IPS-18c (cell line): ENCODE measurements at regions not wholly inside any gene's neighbourhood (a gene's known extent, or its start where the extent isn't known, plus 50 kb on each side); places are given as distances from the start of the nearest gene placed in this dataset.

Experiments
- H3K4me3 ChIP-seq: 2 replicates; pipeline ENCODE4 v1.7.0; 2013; ENCODE audit warnings: low read depth, mild to moderate bottlenecking, low read length, moderate library complexity; ENCODE audit not compliant: insufficient read depth
- H3K9me3 ChIP-seq: one replicate; pipeline ENCODE4 v1.6.1; 2013; ENCODE audit warnings: mild to moderate bottlenecking, low read length, moderate library complexity; ENCODE audit not compliant: control insufficient read depth, insufficient read depth

DNA sequence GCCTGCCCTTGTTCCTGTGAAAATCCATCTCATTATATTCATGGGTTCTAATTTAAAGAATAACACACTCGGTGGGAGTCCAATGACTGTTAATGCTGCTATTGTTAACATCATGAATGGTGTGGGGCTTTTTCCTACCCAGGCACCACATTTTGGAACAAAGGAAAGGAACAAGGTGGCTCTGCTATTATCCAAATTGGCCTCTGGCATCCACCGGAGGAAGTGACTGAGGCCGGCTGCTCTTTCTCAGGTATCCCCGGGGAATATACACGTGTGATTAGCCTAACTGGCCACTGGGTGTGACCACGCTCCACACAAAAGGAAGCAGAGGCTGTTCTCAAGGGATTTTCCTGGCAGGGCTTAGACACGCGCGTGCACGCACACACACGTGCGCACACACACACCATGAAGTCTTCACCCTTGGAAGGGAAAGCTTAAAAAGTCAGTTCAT, 601.2 kb upstream of the ARID1B start:
- Histone ChIP-seq H3K4me3 (no peak overlapping the region), H3K9me3 (no peaks in the 10 kb centered on the region)

DNA sequence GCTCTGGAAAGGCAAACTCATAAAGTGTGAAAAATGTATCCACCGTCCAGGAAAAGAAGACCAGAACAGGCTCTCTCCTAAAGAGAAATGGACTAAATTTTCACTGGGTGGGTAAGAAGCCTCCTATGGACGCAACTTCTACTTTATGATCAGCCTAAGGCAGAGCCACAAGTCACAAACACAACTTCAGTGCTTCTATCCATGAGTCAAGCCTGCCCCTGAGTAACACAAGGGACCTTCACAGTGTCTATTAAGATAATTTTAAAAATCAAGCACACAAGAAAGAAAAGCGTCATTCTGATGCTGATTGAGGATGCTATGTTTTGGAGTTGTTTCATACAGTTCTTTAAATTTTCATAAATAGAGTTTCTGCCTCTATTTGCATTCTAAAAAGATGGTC, 601.7 kb upstream of the ARID1B start:
- Histone ChIP-seq H3K4me3 (no peak overlapping the region), H3K9me3 (no peaks in the 10 kb centered on the region)

DNA sequence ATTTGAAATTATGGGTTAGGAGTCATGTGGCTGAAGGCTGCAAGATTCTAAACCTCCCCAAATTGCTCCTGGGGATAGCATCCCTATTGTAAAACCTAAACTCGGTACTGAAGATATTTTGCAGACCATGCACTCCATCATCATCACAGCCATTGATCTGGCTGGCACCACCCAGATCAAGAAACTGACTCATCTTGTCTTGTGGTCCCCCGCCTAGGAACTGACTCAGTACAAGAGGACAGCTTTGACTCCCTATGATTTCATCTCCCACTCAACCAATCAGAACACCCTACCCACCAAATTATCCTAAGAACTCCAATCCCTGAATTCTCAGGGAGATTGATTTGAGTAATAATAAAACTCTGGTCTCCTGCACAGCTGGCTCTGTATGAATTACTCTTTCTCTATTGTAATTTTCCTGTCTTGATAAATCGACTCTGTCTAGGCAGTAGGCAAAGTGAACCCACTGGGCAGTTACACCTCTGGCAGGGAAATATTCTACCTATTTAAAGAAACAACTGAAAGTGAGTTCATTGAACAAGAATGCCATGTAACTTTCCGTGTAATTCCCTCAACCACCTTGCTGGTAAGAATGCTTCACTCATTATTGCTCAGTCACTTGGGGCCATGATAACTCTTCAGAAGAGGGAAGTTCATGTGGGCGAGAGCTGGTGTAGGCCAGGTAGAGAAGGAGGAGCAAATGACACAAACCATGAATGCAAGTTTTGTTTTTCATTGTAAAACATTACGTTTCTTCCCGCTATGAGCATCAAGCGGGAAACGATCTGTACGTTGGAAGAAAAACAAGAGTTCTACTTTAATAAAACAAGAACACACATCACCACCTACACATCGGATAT, 602.9 kb upstream of the ARID1B start:
- Histone ChIP-seq H3K9me3 (no peaks in the 10 kb centered on the region), H3K4me3 (no peak overlapping the region)

DNA sequence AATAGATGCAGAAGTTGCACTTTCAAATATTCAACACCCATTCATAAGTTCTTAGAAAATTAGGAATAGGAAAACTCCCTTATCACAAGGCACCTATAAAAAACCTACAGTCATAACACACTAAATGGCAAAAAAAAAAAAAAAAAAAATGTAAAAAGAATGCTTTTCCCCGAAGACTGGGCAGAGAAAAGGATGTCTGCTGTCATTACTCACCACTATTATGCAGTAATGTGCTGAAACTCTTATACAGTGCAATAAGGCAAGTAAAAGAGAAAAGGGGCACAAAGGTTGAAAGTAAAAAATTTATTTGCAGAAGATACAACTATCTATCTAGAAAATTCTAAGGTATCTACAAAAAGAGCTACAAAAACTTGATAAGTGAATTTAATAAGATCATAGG, 607.8 kb upstream of the ARID1B start:
- Histone ChIP-seq H3K9me3 (no peaks in the 10 kb centered on the region), H3K4me3 (no peak overlapping the region)

DNA sequence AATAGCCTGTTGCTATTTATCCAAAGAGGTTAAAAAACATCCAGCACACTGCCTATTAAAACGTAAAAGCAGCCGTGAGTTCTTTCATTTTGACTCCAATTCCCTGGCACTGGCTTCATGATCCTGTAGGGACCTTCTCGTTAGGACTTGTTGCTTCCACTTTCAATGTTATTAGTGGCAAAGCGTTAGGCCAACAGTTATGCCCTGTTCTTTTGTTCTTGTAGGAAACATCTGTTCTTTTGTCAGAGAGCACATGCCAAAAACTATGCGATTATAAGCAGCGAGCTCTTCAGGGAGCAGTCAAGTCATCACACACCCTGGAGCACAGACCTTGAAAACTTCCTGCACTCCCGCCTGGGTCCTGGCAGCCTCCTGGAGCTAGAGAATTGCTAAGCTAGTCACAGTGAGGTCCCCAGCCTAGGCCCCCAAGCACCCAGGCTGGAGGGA, 609.5 kb upstream of the ARID1B start:
- no peaks in the 10 kb centered on the region for H3K9me3 ChIP-seq
- H3K4me3 ChIP-seq, result no peak overlapping the region

DNA sequence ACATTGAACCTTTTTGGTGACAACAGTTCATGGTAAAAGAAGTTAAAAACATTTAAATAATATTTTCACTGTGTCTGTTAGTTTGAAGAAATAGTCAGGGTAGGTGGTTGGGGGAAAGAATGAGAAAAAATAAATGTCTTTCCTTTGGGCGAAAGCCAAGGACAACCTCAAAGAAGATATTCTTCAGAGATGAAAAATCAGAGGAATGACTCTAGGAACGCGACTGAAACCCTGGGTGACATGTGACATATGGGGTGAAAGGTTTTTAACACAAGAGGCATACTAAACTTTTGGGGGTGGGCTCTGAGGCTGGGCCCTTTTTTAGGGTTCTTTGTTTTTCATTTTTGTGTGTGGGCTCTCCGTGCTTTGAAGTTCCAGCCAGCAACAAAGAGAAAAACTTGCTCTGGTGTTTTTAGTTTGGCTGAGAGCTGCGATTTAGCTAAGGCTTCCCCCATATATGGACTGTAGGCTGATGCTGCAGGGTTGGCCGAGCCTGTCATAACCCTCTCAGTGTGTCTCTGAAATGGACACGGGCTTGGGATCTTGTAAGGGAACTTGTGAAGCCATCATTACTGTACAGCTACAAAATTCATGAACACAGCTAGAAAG, 610.1 kb upstream of the ARID1B start:
- H3K4me3 ChIP-seq, result no peak overlapping the region
- no peaks in the 10 kb centered on the region for H3K9me3 ChIP-seq

DNA sequence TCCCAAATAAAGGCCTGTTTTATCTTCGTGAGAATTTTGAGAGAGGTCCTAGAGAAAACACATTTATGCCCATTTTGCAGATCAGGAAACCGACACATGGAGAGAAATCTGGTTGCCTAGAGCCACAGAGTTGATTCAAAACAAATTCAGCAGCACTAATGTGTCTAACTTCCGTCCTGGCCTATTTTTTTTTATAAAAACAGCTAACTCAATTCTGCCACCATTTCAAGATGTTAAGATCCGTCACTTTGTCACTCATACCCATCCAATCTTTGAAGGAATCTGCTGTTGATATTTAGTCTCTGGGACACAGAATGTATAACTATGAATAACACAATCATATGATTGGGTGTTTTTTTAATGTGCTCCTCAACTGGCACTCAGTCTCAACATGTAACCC, 611.1 kb upstream of the ARID1B start:
- H3K4me3 ChIP-seq, result no peak overlapping the region

DNA sequence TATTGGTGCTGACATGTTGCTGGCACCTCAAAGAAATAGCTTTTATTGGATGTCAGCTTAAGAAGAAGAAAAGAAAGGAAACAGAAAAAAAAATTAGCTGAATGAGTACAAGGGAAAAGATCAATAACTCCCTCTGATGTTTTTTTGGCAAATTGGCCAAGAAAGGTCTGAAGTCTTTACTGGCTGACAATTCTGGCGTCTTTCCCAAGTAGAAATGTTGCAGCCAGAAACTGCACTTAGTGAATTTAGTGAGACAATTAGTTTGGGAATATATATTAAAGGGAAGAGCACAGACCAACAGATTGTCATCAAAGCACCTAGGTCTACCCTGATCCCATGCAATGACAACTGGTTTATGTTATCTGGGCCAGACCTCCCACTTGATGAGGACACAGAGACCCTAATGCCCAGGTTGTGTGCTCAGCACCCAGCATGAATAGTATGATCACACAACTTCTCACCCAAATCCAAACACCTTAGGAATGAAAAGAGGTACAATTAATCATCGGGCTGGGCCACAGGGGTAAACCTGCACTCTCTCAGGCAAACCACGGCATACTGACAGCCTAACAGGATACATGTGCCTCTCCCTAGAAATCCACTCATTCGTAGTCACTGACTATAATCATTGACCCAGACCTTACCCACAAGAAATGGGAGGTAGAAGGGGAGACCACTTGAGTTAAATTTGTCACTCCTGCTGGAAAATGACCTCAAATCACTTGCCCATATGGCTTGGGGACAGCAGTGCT, 612.3 kb upstream of the ARID1B start:
- Histone ChIP-seq H3K9me3 (no peaks in the 10 kb centered on the region), H3K4me3 (no peak overlapping the region)

More for the DNA sequence above, 611.1 kb upstream of the ARID1B start:
- H3K9me3 ChIP-seq, result no peaks in the 10 kb centered on the region

DNA sequence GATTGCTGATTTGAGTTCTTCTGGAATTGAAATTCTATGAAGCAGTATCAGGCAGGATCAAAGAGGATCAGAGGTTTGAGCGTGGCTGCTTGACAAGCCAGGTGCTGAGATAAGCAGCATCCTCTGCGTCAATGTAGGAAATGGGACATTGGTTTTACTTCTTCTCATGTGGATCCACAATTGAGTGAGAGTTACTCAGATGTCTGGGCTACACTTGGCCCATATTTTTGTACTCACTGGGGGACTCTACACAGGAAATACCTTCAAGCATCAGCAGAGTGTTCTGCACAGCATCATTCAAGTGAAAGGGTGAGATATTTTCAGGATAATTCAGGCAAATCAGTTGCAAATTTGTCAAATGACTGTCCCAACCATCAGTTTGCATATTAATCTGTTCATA, 613.9 kb upstream of the ARID1B start:
- Histone ChIP-seq H3K4me3 (no peak overlapping the region), H3K9me3 (no peaks in the 10 kb centered on the region)

DNA sequence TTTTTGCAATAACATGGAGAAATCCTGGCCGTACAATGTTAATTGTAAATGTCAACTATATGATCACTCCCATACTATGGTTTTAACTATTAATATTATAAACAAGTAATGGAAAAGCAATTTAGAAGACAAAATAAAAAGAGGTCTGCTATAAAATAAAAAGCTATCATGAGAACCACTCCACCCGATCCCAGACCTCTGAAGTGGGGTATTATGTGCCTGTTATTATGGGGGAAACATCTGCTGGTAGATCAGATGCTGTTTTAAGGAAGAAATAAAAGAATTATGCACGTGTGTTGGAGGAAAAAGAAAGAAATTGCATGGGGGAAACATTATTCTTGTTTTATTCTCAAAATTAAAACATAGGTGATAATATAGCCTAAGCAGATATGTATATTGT, 615.7 kb upstream of the ARID1B start:
- Histone ChIP-seq H3K9me3 (no peaks in the 10 kb centered on the region), H3K4me3 (no peak overlapping the region)

DNA sequence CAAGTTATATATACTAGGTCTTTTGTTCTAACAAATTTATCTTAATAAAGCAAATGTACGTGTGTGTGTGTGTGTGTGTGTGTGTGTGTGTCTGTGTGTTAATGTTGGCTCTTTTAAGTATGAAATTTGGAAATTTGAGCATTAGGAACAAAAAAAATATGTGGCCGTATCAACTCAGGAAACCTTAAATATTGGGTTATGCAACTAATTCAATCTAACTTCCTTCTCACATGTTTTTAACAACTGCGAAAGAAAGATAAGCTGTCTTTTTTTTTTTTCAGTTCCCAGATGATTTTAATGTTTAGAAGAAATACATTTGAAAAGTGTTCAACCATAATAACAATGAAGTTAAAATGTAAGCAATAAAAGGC, 616.4 kb upstream of the ARID1B start:
- Histone ChIP-seq H3K9me3 (no peaks in the 10 kb centered on the region), H3K4me3 (no peak overlapping the region)

DNA sequence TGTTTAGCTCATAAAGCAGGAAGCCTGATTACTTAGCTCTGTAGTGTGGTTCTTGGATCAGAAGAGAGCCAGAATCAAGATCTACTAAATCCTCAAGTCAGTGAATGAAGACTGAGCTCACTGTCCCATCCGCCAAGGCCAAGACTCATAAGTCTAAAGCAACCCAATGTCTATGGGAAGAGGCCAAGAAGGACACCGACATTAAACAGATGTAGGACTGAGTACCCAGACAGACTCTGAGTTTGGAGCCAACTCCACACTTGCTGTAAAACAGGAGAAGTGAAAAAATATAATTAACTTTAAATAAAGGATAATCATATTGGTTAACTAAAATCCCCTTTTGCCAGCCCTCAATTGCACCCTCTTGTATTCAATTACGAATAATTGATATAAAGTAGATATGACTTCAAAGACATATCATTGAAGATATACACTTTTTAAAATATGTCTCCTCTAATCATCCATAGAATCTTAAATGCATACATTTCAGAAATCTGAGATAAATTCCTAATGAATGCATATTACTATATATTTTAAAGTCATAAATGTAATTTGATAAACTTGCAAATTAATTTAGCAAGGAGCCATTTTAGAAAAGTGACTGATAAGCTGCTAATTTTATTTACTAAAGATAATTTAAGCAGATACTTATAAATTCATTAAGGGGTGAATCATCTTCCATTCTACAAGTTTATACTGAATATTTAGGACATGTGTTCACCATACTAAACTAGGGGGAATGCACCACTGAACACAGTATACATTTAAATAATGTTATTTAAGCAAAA, 617.0 kb upstream of the ARID1B start:
- H3K4me3 ChIP-seq, result no peak overlapping the region

DNA sequence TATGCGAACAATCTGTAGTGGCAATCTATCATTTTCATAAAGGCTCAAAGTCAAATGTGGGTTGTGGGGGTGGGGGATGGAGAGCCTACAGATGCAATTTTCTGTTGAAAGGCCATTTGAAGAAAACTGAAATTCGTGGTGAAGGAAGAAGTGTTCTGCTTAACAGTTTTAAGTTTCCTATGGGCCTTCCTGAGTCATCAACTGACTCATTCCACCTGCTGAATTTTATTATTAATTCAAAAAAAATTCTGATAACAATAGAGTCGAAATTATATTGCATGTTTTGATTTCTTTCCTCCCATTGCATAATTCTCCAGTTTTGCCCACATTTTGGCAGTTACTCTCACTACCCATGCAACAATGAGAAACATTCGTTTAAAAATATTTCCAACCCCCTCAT, 622.3 kb upstream of the ARID1B start:
- no peaks in the 10 kb centered on the region for H3K9me3 ChIP-seq
- H3K4me3 ChIP-seq, result no peak overlapping the region

More for the DNA sequence above, 617.0 kb upstream of the ARID1B start:
- no peaks in the 10 kb centered on the region for H3K9me3 ChIP-seq

DNA sequence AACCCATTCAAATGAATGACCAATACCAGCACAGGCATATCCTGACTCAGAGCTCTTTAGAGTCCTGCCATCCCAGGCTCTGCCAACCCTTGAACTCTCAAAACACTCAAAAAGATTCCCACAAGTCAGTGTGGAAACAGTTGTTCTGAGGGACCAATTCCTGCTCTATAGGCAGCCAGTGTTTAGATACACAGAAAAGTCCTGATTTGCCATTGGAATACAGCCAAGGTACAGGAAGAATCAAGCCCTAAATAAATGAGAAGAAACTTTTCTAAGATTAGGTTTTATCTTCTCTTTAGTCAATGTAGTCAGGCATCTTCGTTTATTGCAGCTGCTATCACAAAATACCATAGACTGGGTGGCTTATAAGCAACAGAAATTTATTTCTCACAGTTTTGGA, 626.8 kb upstream of the ARID1B start:
- H3K9me3 ChIP-seq, result no peaks in the 10 kb centered on the region
- no peak overlapping the region for H3K4me3 ChIP-seq

DNA sequence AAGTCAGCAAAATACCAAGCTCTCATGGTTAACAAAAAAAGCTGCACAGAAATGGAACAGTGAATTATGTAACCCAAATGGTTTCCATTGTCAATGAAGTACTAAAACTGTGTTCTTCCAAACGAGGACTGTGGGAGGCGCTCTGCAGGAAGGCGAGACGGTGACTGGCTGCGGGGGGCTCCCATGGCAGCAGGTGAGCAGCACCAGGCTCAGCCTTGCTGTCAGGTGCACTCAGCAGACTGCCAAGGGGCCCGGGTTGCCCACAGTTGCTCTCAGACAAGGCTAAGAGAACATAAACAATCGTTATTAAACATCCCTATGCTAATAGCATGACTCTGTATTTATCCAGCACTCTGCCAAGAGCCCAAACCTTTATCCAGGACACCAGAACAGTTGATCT, 630.3 kb upstream of the ARID1B start:
- Histone ChIP-seq H3K4me3 (no peak overlapping the region), H3K9me3 (no peaks in the 10 kb centered on the region)

DNA sequence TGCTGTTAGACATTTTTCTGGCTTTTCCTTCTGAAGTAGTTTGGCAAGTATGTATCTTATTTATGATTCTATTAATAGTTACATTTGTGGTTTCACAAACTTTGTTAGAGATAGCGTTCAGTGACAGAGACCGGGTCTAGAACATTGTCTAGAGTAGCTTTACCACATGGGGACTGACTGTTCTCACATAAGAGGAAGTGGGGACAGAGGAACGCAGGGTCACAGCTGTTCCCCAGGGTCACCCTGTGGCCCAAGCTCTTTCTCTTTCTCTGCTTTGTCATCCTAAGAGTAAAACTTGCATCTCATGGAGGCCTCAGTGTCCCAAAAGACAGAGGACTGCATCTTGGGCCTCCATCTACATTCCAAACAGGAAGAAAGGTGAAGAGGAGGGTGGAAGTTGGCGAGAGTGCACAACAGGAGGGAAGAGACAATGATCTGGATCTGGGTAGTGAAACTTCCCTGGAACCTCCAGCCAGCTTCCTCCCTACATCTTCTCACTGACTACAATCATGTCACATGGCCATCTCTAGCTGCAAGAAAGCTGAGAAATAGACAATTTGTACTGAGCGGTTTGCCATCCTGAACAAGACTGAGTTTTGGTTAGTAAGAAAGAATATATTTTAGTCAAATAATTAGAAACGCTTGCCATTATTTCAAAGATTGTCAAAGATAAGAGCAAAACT, 645.8 kb upstream of the ARID1B start:
- Histone ChIP-seq H3K4me3 (no peak overlapping the region), H3K9me3 (no peaks in the 10 kb centered on the region)

DNA sequence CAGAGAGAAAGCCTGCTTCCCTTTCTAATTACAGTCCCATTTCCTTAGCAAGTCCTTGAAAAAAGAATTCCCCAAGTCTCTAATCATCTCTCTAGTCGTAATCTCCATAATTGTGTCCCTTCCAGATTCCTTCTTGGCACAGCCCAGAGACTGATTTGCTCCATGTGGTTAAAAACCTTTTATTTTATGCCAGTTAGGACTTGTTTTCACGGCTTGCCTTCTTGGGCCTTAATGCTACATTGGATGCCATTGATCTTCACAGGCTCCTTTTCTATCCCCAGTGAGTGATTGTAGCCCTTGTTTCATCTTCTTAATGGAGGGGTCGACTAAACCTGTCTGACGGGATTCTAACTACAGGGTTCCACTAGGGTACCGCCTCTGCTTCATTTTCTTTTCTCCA, 650.6 kb upstream of the ARID1B start:
- Histone ChIP-seq H3K4me3 (no peak overlapping the region), H3K9me3 (no peaks in the 10 kb centered on the region)
